Left lung (tissue), 4 donors: ENCODE measurements at regions not wholly inside any gene's neighbourhood (a gene's known extent, or its start where the extent isn't known, plus 50 kb on each side); places are given as distances from the start of the nearest gene placed in this dataset.

Source experiments
- ATAC-seq: fragments of 200-7000 bp; cut with Tn5 transposase; one replicate; pipeline ENCODE4 v1.9.1; 2020; ENCODE audit warnings: moderate library complexity
- DNase-seq, 4 donors: peaks; one replicate each; pipeline ENCODE4 v3.0.0-alpha.2; 2013 to 2020
- H3K27ac ChIP-seq, 2 donors: fragments of 200-600 bp; sonication (generic) in 1 of 2; one replicate each; pipeline versions ENCODE4 v1.5.0 to v1.8.0; 2020 to 2021
- H3K27me3 ChIP-seq, 2 donors: fragments of 200-600 bp; sonication (generic) in 1 of 2; one replicate each; pipeline versions ENCODE4 v1.5.0 to v1.8.0; 2020 to 2021
- H3K36me3 ChIP-seq, 2 donors: fragments of 200-600 bp; sonication (generic) in 1 of 2; one replicate each; pipeline versions ENCODE4 v1.5.0 to v1.8.0; 2020 to 2021
- H3K4me1 ChIP-seq, 2 donors: fragments of 200-600 bp; one replicate each; pipeline ENCODE4 v1.8.0; 2021
- H3K4me3 ChIP-seq, 2 donors: fragments of 200-600 bp; sonication (generic) in 1 of 2; one replicate each; pipeline versions ENCODE4 v1.5.0 to v1.8.0; 2020 to 2021; ENCODE audit warnings: mild to moderate bottlenecking in 1 of 2
- H3K9me3 ChIP-seq, 2 donors: fragments of 200-600 bp; sonication (generic) in 1 of 2; one replicate each; pipeline versions ENCODE4 v1.5.0 to v1.8.0; 2020 to 2021
- intact Hi-C, 2 donors: fragments of 100-400 bp; cut with DNase I; formaldehyde crosslinking; loops; one replicate each; pipeline versions ENCODE4 v1.11.2 to v1.14.2; 2022
- TF ChIP-seq, protein P1 (sequence below), 2 donors: fragments of 200-600 bp; sonication (generic) in 1 of 2; IDR thresholded peaks; one replicate each; pipeline versions ENCODE4 v1.5.0 to v1.8.0; 2021; ENCODE audit warnings: antibody characterized with exemption in 2 of 2
- donor health status: DM: no; HTN: yes; CAD: no.
- donor health status: DM: no; HTN: no; CAD: no.

DNA sequence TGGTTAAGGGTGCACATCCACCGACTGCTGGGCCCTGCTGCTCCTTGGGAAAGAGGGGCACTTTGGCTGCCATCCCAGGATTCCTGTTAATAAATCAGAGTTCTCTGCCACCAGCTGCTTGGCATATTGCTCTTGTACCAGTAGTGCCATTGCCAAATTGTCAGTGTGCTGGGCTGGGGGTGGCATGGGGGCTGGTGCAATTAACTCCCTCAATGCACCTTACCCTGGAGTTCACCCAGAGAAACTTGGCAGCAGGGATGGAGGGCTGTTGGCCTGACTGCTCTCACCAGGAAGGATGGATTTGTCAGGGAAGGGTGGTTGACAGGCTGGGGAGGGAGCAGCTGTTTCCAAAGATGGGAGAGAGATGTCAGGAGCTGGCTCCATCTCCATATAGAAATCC lies 94.6 kb upstream of the SKOR2 start:
- Histone ChIP-seq H3K27ac (no peak overlapping the region), H3K4me3 (no peak overlapping the region), H3K36me3 (no peaks in the 10 kb centered on the region), H3K4me1 (no peaks in the 10 kb centered on the region), H3K27me3 (no peaks in the 10 kb centered on the region), H3K9me3 (no peaks in the 10 kb centered on the region)
- TF ChIP-seq, protein P1, sequence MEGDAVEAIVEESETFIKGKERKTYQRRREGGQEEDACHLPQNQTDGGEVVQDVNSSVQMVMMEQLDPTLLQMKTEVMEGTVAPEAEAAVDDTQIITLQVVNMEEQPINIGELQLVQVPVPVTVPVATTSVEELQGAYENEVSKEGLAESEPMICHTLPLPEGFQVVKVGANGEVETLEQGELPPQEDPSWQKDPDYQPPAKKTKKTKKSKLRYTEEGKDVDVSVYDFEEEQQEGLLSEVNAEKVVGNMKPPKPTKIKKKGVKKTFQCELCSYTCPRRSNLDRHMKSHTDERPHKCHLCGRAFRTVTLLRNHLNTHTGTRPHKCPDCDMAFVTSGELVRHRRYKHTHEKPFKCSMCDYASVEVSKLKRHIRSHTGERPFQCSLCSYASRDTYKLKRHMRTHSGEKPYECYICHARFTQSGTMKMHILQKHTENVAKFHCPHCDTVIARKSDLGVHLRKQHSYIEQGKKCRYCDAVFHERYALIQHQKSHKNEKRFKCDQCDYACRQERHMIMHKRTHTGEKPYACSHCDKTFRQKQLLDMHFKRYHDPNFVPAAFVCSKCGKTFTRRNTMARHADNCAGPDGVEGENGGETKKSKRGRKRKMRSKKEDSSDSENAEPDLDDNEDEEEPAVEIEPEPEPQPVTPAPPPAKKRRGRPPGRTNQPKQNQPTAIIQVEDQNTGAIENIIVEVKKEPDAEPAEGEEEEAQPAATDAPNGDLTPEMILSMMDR (IDR thresholded peaks at IDR 0.05), result no peak
- DNase-seq (no peak), ATAC-seq (no peak)
- intact Hi-C loops, result no loop called here

DNA sequence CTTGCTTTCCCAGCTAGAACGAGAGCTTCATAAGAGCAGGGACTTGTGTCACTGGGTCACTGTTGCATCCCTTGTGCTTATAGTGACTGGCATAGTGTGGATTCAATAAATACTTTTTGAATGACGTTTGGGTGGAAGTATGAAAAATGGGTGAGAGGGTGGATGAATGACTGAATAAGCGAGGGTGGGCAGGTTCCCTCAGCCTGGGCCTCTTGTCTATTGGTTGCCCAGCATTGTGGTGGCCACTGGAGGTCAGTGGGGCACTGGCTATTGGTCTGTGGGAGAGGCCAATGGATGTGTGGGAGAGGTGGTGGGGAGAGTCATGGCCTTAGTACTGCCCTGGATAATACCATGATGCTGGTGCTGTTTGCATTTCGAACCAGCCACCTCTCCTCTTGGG lies 93.8 kb upstream of the SKOR2 start:
- TF ChIP-seq, protein P1 (IDR thresholded peaks at IDR 0.05), result no peak
- H3K27me3 ChIP-seq, result no peaks in the 10 kb centered on the region
- intact Hi-C loops, result no loop called here
- no peak overlapping the region for H3K27ac ChIP-seq
- DNase-seq (no peak), ATAC-seq (no peak)
- H3K4me3 ChIP-seq, result no peak overlapping the region
- no peaks in the 10 kb centered on the region for H3K4me1 ChIP-seq
- no peaks in the 10 kb centered on the region for H3K36me3 ChIP-seq
- H3K9me3 ChIP-seq, result no peaks in the 10 kb centered on the region

DNA sequence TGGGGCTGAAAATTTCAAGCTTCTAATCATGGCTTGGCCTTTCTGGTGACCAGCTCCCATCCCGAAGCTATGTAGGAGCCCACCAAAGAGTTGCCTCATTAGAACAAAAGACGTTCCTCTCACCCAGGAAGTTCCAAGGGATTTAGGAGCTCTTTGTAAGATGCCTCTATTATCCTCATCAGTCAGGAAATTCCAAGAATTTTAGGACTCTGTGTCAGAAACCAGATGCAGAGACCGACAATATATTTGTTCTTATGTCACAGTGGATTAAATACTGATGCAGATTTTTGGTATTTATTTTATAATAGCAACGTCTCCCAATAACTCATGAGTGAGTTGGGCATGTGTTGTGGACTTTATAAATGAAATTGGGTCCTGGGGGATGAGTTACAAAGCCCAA lies 91.8 kb upstream of the SKOR2 start:
- no peaks in the 10 kb centered on the region for H3K27me3 ChIP-seq
- TF ChIP-seq, protein P1 (IDR thresholded peaks at IDR 0.05), result no peak
- H3K36me3 ChIP-seq, result no peaks in the 10 kb centered on the region
- H3K4me3 ChIP-seq, result no peak overlapping the region
- intact Hi-C loops, result no loop called here
- DNase-seq, result no peak
- no peak overlapping the region for H3K27ac ChIP-seq
- H3K4me1 ChIP-seq, result no peaks in the 10 kb centered on the region
- ATAC-seq, result no peak
- no peaks in the 10 kb centered on the region for H3K9me3 ChIP-seq

DNA sequence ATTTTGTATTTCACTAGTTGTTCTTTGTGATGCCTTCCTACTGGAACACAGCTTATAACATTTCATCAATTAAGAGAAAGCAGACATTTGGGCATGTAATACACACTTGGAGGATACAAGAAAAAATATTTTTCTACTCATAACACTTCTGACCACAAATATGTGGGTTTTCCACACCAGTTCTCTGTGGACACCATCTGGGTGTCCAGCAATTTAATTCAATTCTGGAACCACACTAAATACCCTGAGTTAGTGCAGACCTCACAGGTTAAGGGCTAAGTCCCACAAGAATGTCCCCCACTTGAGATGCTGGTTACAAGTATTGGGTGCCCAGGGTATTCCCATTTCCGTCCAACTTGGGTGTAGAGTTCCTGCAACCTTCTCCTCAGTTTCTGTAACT lies 91.1 kb upstream of the SKOR2 start:
- H3K9me3 ChIP-seq, result no peaks in the 10 kb centered on the region
- TF ChIP-seq, protein P1 (IDR thresholded peaks at IDR 0.05), result no peak
- H3K27me3 ChIP-seq, result no peaks in the 10 kb centered on the region
- intact Hi-C loops, result no loop called here
- H3K4me3 ChIP-seq, result no peak overlapping the region
- no peaks in the 10 kb centered on the region for H3K4me1 ChIP-seq
- no peak for ATAC-seq
- no peak overlapping the region for H3K27ac ChIP-seq
- no peak for DNase-seq
- no peaks in the 10 kb centered on the region for H3K36me3 ChIP-seq

DNA sequence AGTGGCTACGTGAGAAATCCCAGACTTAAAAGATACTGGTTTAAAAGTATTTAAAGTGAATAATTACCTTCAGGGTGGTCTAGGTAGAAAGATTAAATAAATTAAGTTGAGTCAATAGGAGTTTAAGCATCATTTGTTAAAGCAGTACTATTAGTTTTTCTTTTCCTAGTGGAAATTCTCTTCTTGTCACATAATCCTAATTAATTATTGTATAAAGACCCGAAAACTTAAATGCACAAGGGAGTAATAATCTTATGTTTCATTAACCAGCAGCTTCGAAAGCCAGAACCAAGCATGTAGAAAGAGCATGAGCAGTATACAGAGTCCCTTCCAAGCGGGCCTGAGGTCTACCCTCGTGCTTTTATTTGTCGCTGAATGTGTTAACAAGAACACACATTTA lies 90.2 kb upstream of the SKOR2 start:
- no peaks in the 10 kb centered on the region for H3K36me3 ChIP-seq
- DNase-seq (no peak), ATAC-seq (no peak)
- no peaks in the 10 kb centered on the region for H3K9me3 ChIP-seq
- intact Hi-C loops, result no loop called here
- no peaks in the 10 kb centered on the region for H3K27me3 ChIP-seq
- no peaks in the 10 kb centered on the region for H3K4me1 ChIP-seq
- TF ChIP-seq, protein P1 (IDR thresholded peaks at IDR 0.05), result no peak
- H3K4me3 ChIP-seq, result no peak overlapping the region
- no peak overlapping the region for H3K27ac ChIP-seq
